ENCODE measurements at regions not wholly inside any gene's neighbourhood (a gene's known extent, or its start where the extent isn't known, plus 50 kb on each side); places are given as distances from the start of the nearest gene placed in this dataset.

- Mint-ChIP-seq H3K36me3 (no peaks in the 10 kb centered on the region), H3K9me3 (peaks cover 0 to 7% (median 1%) of the 10 kb centered on the region in 7 donors), H3K4me3 (no peak overlapping the region), H3K4me1 (no peaks in the 10 kb centered on the region), H3K27me3 (ENCODE audit: low read depth in 3 of 3) (no peaks in the 10 kb centered on the region), H3K27ac (no peak overlapping the region)
- no CpG with 5 or more reads among the region's 2 CpGs for WGBS (ENCODE audit: insufficient coverage)
- no peak for TF ChIP-seq CTCF (IDR thresholded peaks at IDR 0.05)
- no peaks in the 10 kb centered on the region for H4K20me1 ChIP-seq (ENCODE audit: insufficient read depth, low read length)
- H3K4me3 ChIP-seq (replicated peaks in 1 of 3; ENCODE audit: low read depth in 2 of 3, low read length in 3 of 3), result no peak overlapping the region
- no peak overlapping the region for H3K4me2 ChIP-seq (replicated peaks; ENCODE audit: extremely low read depth, low read length, poor library complexity, severe bottlenecking)
- H3K4me1 ChIP-seq (ENCODE audit: control insufficient read depth in 1 of 2, insufficient read depth in 2 of 2, low read length in 2 of 2), result no peaks in the 10 kb centered on the region
- DNase-seq, result no peak
- no peak overlapping the region for H2AFZ ChIP-seq (ENCODE audit: insufficient read depth, low read depth, low read length, poor library complexity, severe bottlenecking)
- no peak overlapping the region for H3K9ac ChIP-seq (ENCODE audit: insufficient read depth, low read length, poor library complexity, severe bottlenecking)
- no peaks in the 10 kb centered on the region for H3K79me2 ChIP-seq (ENCODE audit: insufficient read depth, low read length)
- intact Hi-C loops (cut with micrococcal nuclease), result no loop called here
- H3K9me3 ChIP-seq (replicated peaks in 1 of 2; ENCODE audit: control insufficient read depth in 1 of 2, insufficient read depth in 1 of 2, low read length in 2 of 2), result peaks cover 5 to 8% of the 10 kb centered on the region in 2 donors
- H3K27ac ChIP-seq (ENCODE audit: low read depth in 1 of 2, low read length in 2 of 2), result no peak overlapping the region
- H3K36me3 ChIP-seq (replicated peaks in 1 of 2; ENCODE audit: control insufficient read depth in 1 of 2, insufficient read depth in 2 of 2, low read length in 2 of 2), result no peaks in the 10 kb centered on the region
- H3K27me3 ChIP-seq (ENCODE audit: control insufficient read depth in 2 of 2, insufficient read depth in 2 of 2, low read length in 2 of 2), result no peaks in the 10 kb centered on the region
Measured at GRCh38 chr6:91711518-91711917, 1124.6 kb upstream of the MAP3K7 start.

DNA sequence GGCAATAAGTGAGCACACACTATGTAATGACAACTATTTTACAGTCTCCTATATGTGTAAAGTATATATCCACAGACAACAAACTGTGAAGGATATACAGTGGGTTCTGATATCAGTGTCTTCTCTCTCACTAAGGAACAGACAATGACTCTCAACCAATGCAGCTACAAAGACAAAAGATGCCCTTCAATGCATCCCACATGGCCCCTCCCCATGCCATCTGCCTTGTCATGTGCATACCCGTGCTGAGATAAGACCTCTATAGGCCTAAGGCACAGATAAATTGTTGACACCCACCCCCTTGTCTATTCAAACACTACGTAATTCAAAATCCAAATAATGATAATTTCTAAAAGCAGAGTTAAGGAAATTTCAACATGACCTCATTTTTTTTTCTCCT lies 1123.5 kb upstream of the MAP3K7 start:
- Mint-ChIP-seq H3K27ac (no peak overlapping the region), H3K27me3 (ENCODE audit: low read depth in 3 of 3) (no peaks in the 10 kb centered on the region), H3K9me3 (peaks cover 0 to 7% (median 0%) of the 10 kb centered on the region in 7 donors), H3K4me1 (no peaks in the 10 kb centered on the region), H3K36me3 (no peaks in the 10 kb centered on the region), H3K4me3 (no peak overlapping the region)
- Histone ChIP-seq H3K4me1 (ENCODE audit: control insufficient read depth in 1 of 2, insufficient read depth in 2 of 2, low read length in 2 of 2) (no peaks in the 10 kb centered on the region), H3K9me3 (replicated peaks in 1 of 2; ENCODE audit: control insufficient read depth in 1 of 2, insufficient read depth in 1 of 2, low read length in 2 of 2) (peaks cover 3 to 5% of the 10 kb centered on the region in 2 donors), H2AFZ (ENCODE audit: insufficient read depth, low read depth, low read length, poor library complexity, severe bottlenecking) (no peak overlapping the region), H3K27me3 (ENCODE audit: control insufficient read depth in 2 of 2, insufficient read depth in 2 of 2, low read length in 2 of 2) (no peaks in the 10 kb centered on the region), H3K4me3 (replicated peaks in 1 of 3; ENCODE audit: low read depth in 2 of 3, low read length in 3 of 3) (no peak overlapping the region), H4K20me1 (ENCODE audit: insufficient read depth, low read length) (no peaks in the 10 kb centered on the region), H3K9ac (ENCODE audit: insufficient read depth, low read length, poor library complexity, severe bottlenecking) (no peak overlapping the region), H3K36me3 (replicated peaks in 1 of 2; ENCODE audit: control insufficient read depth in 1 of 2, insufficient read depth in 2 of 2, low read length in 2 of 2) (no peaks in the 10 kb centered on the region), H3K4me2 (replicated peaks; ENCODE audit: extremely low read depth, low read length, poor library complexity, severe bottlenecking) (no peak overlapping the region), H3K79me2 (ENCODE audit: insufficient read depth, low read length) (no peaks in the 10 kb centered on the region), H3K27ac (ENCODE audit: low read depth in 1 of 2, low read length in 2 of 2) (no peak overlapping the region)
- TF ChIP-seq CTCF (IDR thresholded peaks at IDR 0.05), result no peak
- no CpG with 5 or more reads among the region's 2 CpGs for WGBS (ENCODE audit: insufficient coverage)
- DNase-seq, result no peak
- intact Hi-C loops (cut with micrococcal nuclease), result no loop called here
